SK-N-SH (cell line): ENCODE measurements at regions not wholly inside any gene's neighbourhood (a gene's known extent, or its start where the extent isn't known, plus 50 kb on each side); places are given as distances from the start of the nearest gene placed in this dataset.
"Not testable (repeated sequence)": the region's sequence is repeated elsewhere in the genome, so short reads cannot be mapped to it uniquely, and the experiment has no call there.

ENCODE experiments used
- CTCF ChIA-PET: fragments of 300-600, 350-600 bp; formaldehyde crosslinking; extraction: SDS; loops from one replicate; lab custom pipeline; 2021; lab: Yijun Ruan, JAX
- POLR2A ChIA-PET: fragments of 350-600 bp; sonication (Branson Sonifier 250); formaldehyde crosslinking; extraction: SDS; loops from one replicate; lab custom pipeline; 2020; ENCODE audit warnings: antibody characterized with exemption, inconsistent platforms; lab: Yijun Ruan, JAX
- DNase-seq: peaks from one replicate; pipeline ENCODE4 v3.0.0; 2012
- H2AFZ ChIP-seq: fragments of 200-600 bp; sonication (generic); 2 replicates; pipeline ENCODE4 v1.8.1; 2016; ENCODE audit warnings: antibody characterized with exemption, mild to moderate bottlenecking, low read depth
- H3F3A ChIP-seq: fragments of 200-600 bp; sonication (generic); replicated peaks from 2 replicates; pipeline ENCODE3; 2016; ENCODE audit warnings: antibody characterized with exemption, mild to moderate bottlenecking; ENCODE audit not compliant: insufficient read depth
- H3K27ac ChIP-seq, 2 experiments: fragments of 200-500 bp in 1 of 2; fragments of 200-600 bp in 1 of 2; sonication (Bioruptor generic) in 1 of 2; sonication (generic), shearing (Covaris generic) in 1 of 2; 2 replicates each; pipeline versions ENCODE4 v1.5.1 to v1.6.1; 2014 to 2016; ENCODE audit warnings: low read depth in 2 of 2, inconsistent platforms in 1 of 2, low read length in 1 of 2, mild to moderate bottlenecking in 1 of 2, mixed read lengths in 1 of 2
- H3K27me3 ChIP-seq: fragments of 200-600 bp; sonication (generic), shearing (Covaris generic); 2 replicates; pipeline ENCODE4 v1.6.1; 2016; ENCODE audit warnings: mixed run types; ENCODE audit not compliant: insufficient read depth
- H3K36me3 ChIP-seq, 2 experiments: fragments of 200-500 bp in 1 of 2; fragments of 200-600 bp in 1 of 2; sonication (Bioruptor generic) in 1 of 2; sonication (generic) in 1 of 2; replicated peaks in 1 of 2; 2 replicates each; pipeline versions ENCODE3 to v1.5.1; 2014 to 2016; ENCODE audit warnings: low read length in 1 of 2, mild to moderate bottlenecking in 1 of 2; ENCODE audit not compliant: insufficient read depth in 2 of 2, control insufficient read depth in 1 of 2
- H3K4me1 ChIP-seq, 2 experiments: fragments of 200-500 bp in 1 of 2; fragments of 200-600 bp in 1 of 2; sonication (Bioruptor generic) in 1 of 2; sonication (generic), shearing (Covaris generic) in 1 of 2; 2 replicates each; pipeline versions ENCODE4 v1.5.1 to v1.6.1; 2014 to 2016; ENCODE audit warnings: low read depth in 1 of 2, low read length in 1 of 2, mixed run types in 1 of 2; ENCODE audit not compliant: insufficient read depth in 2 of 2, control insufficient read depth in 1 of 2
- H3K4me2 ChIP-seq: fragments of 200-600 bp; sonication (generic), shearing (Covaris generic); 2 replicates; pipeline ENCODE4 v1.6.1; 2017; ENCODE audit warnings: mixed run types
- H3K4me3 ChIP-seq, 2 experiments: fragments of 200-500 bp in 1 of 2; fragments of 200-600 bp in 1 of 2; sonication (Bioruptor generic) in 1 of 2; sonication (generic), shearing (Covaris generic) in 1 of 2; 2 replicates each; pipeline versions ENCODE4 v1.5.1 to v1.8.1; 2014 to 2016; ENCODE audit warnings: low read depth in 2 of 2, inconsistent platforms in 1 of 2, low read length in 1 of 2, mild to moderate bottlenecking in 1 of 2, mixed read lengths in 1 of 2, moderate library complexity in 1 of 2
- H3K79me2 ChIP-seq: fragments of 200-600 bp; sonication (generic); 2 replicates; pipeline ENCODE4 v1.8.1; 2017; ENCODE audit warnings: mild to moderate bottlenecking; ENCODE audit not compliant: insufficient read depth
- H3K9ac ChIP-seq: fragments of 200-600 bp; sonication (generic); 2 replicates; pipeline ENCODE4 v1.6.1; 2017; ENCODE audit warnings: mixed run types
- H3K9me2 ChIP-seq: fragments of 200-600 bp; sonication (generic); 2 replicates; pipeline ENCODE4 v1.6.1; 2017; ENCODE audit warnings: mixed run types
- H3K9me3 ChIP-seq: fragments of 200-600 bp; sonication (generic); 2 replicates; pipeline ENCODE4 v1.6.1; 2017; ENCODE audit warnings: mixed run types, mild to moderate bottlenecking, moderate library complexity
- H4K20me1 ChIP-seq: fragments of 200-600 bp; sonication (generic); 2 replicates; pipeline ENCODE4 v1.6.1; 2017; ENCODE audit warnings: mild to moderate bottlenecking, mixed run types; ENCODE audit not compliant: insufficient read depth
- EZH2phosphoT487 ChIP-seq: fragments of 200-600 bp; sonication (generic); IDR thresholded peaks from 2 replicates; pipeline ENCODE4 v1.6.1; 2017; ENCODE audit warnings: low read depth, mixed run types, mild to moderate bottlenecking, antibody characterized with exemption, moderate library complexity, borderline replicate concordance
- FOSL2 ChIP-seq: IDR thresholded peaks from 2 replicates; pipeline ENCODE4 v1.4.0; 2012; ENCODE audit warnings: low read depth, mild to moderate bottlenecking, moderate library complexity, borderline replicate concordance
- FOXM1 ChIP-seq: IDR thresholded peaks from 2 replicates; pipeline ENCODE4 v1.4.0; 2012; ENCODE audit warnings: low read depth, mild to moderate bottlenecking
- GABPA ChIP-seq: IDR thresholded peaks from 2 replicates; pipeline ENCODE4 v1.4.0; 2012; ENCODE audit warnings: low read depth, mild to moderate bottlenecking
- GATA2 ChIP-seq: sonication (generic); formaldehyde crosslinking; IDR thresholded peaks from 2 replicates; pipeline ENCODE4 v1.5.0; 2020; ENCODE audit warnings: mild to moderate bottlenecking, missing genetic modification reagents
- MEF2A ChIP-seq: IDR thresholded peaks from 2 replicates; pipeline ENCODE4 v1.4.0; 2012; ENCODE audit warnings: low read depth, borderline replicate concordance
- MXI1 ChIP-seq: IDR thresholded peaks from 2 replicates; pipeline ENCODE4 v1.6.1; 2012; ENCODE audit warnings: mild to moderate bottlenecking, low read depth, low read length, improper control_type of control experiment
- NFIC ChIP-seq: IDR thresholded peaks from 2 replicates; pipeline ENCODE4 v1.4.0; 2012; ENCODE audit warnings: borderline replicate concordance
- POLR2AphosphoS5 ChIP-seq: IDR thresholded peaks from 2 replicates; pipeline ENCODE4 v1.6.1; 2012; ENCODE audit warnings: low read depth, low read length
- RCOR1 ChIP-seq: fragments of 150-350 bp; IDR thresholded peaks from 2 replicates; pipeline ENCODE4 v1.6.1; 2017; ENCODE audit warnings: antibody characterized with exemption, low read length
- RFX5 ChIP-seq: IDR thresholded peaks from 2 replicates; pipeline ENCODE4 v1.6.1; 2012; ENCODE audit warnings: mild to moderate bottlenecking, improper control_type of control experiment, low read length
- RXRA ChIP-seq: IDR thresholded peaks from 2 replicates; pipeline ENCODE4 v1.4.0; 2012; ENCODE audit warnings: low read depth, mild to moderate bottlenecking, borderline replicate concordance
- SMC3 ChIP-seq: IDR thresholded peaks from 2 replicates; pipeline ENCODE4 v1.6.1; 2012; ENCODE audit warnings: low read depth, low read length, improper control_type of control experiment
- TAF1 ChIP-seq: IDR thresholded peaks from 2 replicates; pipeline ENCODE4 v1.6.1; 2012; ENCODE audit warnings: low read depth, mild to moderate bottlenecking, low read length, moderate library complexity, borderline replicate concordance
- TCF12 ChIP-seq: IDR thresholded peaks from 2 replicates; pipeline ENCODE4 v1.4.0; 2012
- YY1 ChIP-seq: IDR thresholded peaks from 2 replicates; pipeline ENCODE4 v1.4.0; 2012; ENCODE audit warnings: low read depth, mild to moderate bottlenecking
- WGBS: methylation state at CpG from one replicate; pipeline ENCODE4 v1.1.6; 2017; ENCODE audit warnings: low lambda C conversion rate; 5-methylcytosine and 5-hydroxymethylcytosine counted together
- TF ChIP-seq, protein P1 (sequence below): fragments of 200-600 bp; sonication (generic); IDR thresholded peaks from 2 replicates; pipeline ENCODE4 v1.6.1; 2017; ENCODE audit warnings: antibody characterized with exemption, mild to moderate bottlenecking, moderate library complexity
- TF ChIP-seq, protein P2 (sequence below): IDR thresholded peaks from 2 replicates; pipeline ENCODE4 v1.4.0; 2012; ENCODE audit warnings: low read depth, borderline replicate concordance
- TF ChIP-seq, protein P3 (sequence below): IDR thresholded peaks from 2 replicates; pipeline ENCODE4 v1.6.1; 2012; ENCODE audit warnings: mild to moderate bottlenecking, low read depth, low read length, moderate library complexity

DNA sequence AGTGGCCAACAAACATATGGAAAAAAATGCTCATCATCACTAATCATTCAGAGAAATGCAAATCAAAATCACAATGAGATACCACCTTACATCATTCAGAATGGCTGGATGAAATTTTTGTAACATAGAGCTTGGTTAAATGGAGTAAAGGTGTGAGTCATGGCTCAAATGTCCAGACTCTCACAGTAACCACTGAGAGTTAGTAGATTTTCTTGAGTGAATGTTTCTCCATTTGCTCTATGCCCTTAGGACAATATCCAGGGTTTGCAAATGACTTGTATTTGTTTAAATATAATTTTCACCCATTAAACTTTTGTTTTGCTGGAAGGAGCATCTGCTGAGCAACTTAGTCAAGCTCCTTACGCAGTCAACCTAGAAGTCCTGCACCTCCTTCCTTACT, 967.2 kb downstream of the XPNPEP1 start:
- no peaks in the 10 kb centered on the region for H3K4me1 ChIP-seq
- H4K20me1 ChIP-seq = no peaks in the 10 kb centered on the region
- no peaks in the 10 kb centered on the region for H3K36me3 ChIP-seq
- no peaks in the 10 kb centered on the region for H3F3A ChIP-seq
- ChIA-PET CTCF (interaction anchor here (1.4 kb wide), 1 partner anchor 10 kb away, joined by 3 read pairs; no protein-coding TSS in a partner anchor), POLR2A (no interaction called here)
- H3K4me2 ChIP-seq = no peak overlapping the region
- no peak for DNase-seq
- TF ChIP-seq RFX5 = no peak
- TF ChIP-seq, protein P1, sequence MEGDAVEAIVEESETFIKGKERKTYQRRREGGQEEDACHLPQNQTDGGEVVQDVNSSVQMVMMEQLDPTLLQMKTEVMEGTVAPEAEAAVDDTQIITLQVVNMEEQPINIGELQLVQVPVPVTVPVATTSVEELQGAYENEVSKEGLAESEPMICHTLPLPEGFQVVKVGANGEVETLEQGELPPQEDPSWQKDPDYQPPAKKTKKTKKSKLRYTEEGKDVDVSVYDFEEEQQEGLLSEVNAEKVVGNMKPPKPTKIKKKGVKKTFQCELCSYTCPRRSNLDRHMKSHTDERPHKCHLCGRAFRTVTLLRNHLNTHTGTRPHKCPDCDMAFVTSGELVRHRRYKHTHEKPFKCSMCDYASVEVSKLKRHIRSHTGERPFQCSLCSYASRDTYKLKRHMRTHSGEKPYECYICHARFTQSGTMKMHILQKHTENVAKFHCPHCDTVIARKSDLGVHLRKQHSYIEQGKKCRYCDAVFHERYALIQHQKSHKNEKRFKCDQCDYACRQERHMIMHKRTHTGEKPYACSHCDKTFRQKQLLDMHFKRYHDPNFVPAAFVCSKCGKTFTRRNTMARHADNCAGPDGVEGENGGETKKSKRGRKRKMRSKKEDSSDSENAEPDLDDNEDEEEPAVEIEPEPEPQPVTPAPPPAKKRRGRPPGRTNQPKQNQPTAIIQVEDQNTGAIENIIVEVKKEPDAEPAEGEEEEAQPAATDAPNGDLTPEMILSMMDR = no peak
- no peak for TF ChIP-seq MXI1
- TF ChIP-seq TCF12 = no peak
- TF ChIP-seq TAF1 = no peak
- TF ChIP-seq MEF2A = no peak
- TF ChIP-seq, protein P2, sequence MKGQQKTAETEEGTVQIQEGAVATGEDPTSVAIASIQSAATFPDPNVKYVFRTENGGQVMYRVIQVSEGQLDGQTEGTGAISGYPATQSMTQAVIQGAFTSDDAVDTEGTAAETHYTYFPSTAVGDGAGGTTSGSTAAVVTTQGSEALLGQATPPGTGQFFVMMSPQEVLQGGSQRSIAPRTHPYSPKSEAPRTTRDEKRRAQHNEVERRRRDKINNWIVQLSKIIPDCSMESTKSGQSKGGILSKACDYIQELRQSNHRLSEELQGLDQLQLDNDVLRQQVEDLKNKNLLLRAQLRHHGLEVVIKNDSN = no peak
- TF ChIP-seq GATA2 (CRISPR knock-in tag) = no peak
- TF ChIP-seq POLR2AphosphoS5 = no peak
- no peak for TF ChIP-seq FOSL2
- no peak for TF ChIP-seq FOXM1
- TF ChIP-seq, protein P3, sequence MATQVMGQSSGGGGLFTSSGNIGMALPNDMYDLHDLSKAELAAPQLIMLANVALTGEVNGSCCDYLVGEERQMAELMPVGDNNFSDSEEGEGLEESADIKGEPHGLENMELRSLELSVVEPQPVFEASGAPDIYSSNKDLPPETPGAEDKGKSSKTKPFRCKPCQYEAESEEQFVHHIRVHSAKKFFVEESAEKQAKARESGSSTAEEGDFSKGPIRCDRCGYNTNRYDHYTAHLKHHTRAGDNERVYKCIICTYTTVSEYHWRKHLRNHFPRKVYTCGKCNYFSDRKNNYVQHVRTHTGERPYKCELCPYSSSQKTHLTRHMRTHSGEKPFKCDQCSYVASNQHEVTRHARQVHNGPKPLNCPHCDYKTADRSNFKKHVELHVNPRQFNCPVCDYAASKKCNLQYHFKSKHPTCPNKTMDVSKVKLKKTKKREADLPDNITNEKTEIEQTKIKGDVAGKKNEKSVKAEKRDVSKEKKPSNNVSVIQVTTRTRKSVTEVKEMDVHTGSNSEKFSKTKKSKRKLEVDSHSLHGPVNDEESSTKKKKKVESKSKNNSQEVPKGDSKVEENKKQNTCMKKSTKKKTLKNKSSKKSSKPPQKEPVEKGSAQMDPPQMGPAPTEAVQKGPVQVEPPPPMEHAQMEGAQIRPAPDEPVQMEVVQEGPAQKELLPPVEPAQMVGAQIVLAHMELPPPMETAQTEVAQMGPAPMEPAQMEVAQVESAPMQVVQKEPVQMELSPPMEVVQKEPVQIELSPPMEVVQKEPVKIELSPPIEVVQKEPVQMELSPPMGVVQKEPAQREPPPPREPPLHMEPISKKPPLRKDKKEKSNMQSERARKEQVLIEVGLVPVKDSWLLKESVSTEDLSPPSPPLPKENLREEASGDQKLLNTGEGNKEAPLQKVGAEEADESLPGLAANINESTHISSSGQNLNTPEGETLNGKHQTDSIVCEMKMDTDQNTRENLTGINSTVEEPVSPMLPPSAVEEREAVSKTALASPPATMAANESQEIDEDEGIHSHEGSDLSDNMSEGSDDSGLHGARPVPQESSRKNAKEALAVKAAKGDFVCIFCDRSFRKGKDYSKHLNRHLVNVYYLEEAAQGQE = no peak
- TF ChIP-seq YY1 = no peak
- no peak for TF ChIP-seq EZH2phosphoT487
- TF ChIP-seq RCOR1 = no peak
- TF ChIP-seq RXRA = no peak
- no peak for TF ChIP-seq NFIC
- no peak for TF ChIP-seq GABPA
- no peak for TF ChIP-seq SMC3
- no peak overlapping the region for H3K4me3 ChIP-seq
- H2AFZ ChIP-seq = no peak overlapping the region
- H3K27ac ChIP-seq = no peak overlapping the region
- H3K9me2 ChIP-seq = no peaks in the 10 kb centered on the region
- H3K79me2 ChIP-seq = no peaks in the 10 kb centered on the region
- no peak overlapping the region for H3K9ac ChIP-seq
- no peaks in the 10 kb centered on the region for H3K27me3 ChIP-seq
- H3K9me3 ChIP-seq = no peaks in the 10 kb centered on the region
- WGBS = 33% methylated on average over 1 of the region's 1 CpG

DNA sequence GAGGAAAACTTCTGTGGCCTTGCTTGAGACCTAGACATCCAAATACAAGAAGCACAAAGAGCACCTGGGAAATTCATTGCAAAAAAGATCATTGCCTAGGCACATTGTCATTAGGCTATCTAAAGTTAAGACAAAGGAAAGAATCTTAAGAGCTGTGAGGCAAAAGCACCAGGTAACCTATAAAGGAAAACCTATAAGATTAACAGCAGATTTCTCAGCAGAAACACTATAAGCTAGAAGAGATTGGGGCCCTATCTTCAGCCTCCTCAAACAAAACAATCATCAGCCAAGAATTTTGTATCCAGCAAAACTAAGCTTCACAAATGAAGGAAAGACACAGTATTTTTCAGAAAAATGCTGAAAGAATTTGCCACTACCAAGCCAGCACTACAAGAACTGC, 1003.3 kb downstream of the XPNPEP1 start:
- H3K27me3 ChIP-seq, H3K4me1 ChIP-seq, H4K20me1 ChIP-seq, H3K9me2 ChIP-seq, H3K4me2 ChIP-seq, H3K9ac ChIP-seq, H3K36me3 ChIP-seq, DNase-seq, H3K27ac ChIP-seq, H3K79me2 ChIP-seq, H3K9me3 ChIP-seq, H3K4me3 ChIP-seq, H2AFZ ChIP-seq, POLR2A ChIA-PET, H3F3A ChIP-seq: not testable (repeated sequence)
- CTCF ChIA-PET = interaction anchor here (1.4 kb wide), 1 partner anchor 11 kb away, joined by 3 read pairs; no protein-coding TSS in a partner anchor
